PC-3 (cell line): ENCODE measurements at regions not wholly inside any gene's neighbourhood (a gene's known extent, or its start where the extent isn't known, plus 50 kb on each side); places are given as distances from the start of the nearest gene placed in this dataset.

Experiments used
- ATAC-seq: fragments of 200-7000 bp; cut with Tn5 transposase; 2 replicates; pipeline ENCODE4 v1.9.1; 2020; ENCODE audit warnings: mild to moderate bottlenecking, moderate library complexity
- BruUV-seq: library from RNA; stranded (reverse); fragments of 400-500 nt; replicated peaks from 2 replicates; lab custom pipeline; 2021; lab: Mats Ljungman, UMichigan
- CTCF ChIA-PET: fragments of 300-600 bp; sonication (Branson Sonifier 250); formaldehyde crosslinking; loops from one replicate; lab custom pipeline; 2022; ENCODE audit warnings: antibody characterized with exemption; lab: Charles Lee
- POLR2A ChIA-PET: fragments of 300-600 bp; sonication (Branson Sonifier 250); formaldehyde crosslinking; loops from one replicate; lab custom pipeline; 2022; ENCODE audit warnings: antibody characterized with exemption; ENCODE audit not compliant: unreplicated experiment; lab: Charles Lee
- DNase-seq: peaks from one replicate; pipeline ENCODE4 v3.0.0-alpha.2; 2015
- H2AFZ ChIP-seq: fragments of 300-600 bp; sonication (generic); 2 replicates; pipeline ENCODE4 v1.6.0; 2016; ENCODE audit warnings: antibody characterized with exemption, low read length
- H3F3A ChIP-seq: fragments of 300-600 bp; sonication (generic); one replicate; pipeline ENCODE4 v1.6.0; 2017; ENCODE audit warnings: antibody characterized with exemption, low read length, control low read depth, mild to moderate bottlenecking; ENCODE audit not compliant: unreplicated experiment
- H3K27ac ChIP-seq: fragments of 300-600 bp; sonication (generic); 2 replicates; pipeline ENCODE4 v1.5.1; 2016; ENCODE audit warnings: mild to moderate bottlenecking, low read length
- H3K27me3 ChIP-seq: fragments of 300-600 bp; sonication (generic); 2 replicates; pipeline ENCODE4 v1.6.1; 2016; ENCODE audit warnings: low read length, mixed read lengths
- H3K36me3 ChIP-seq: fragments of 300-600 bp; sonication (generic); 2 replicates; pipeline ENCODE4 v1.6.1; 2016; ENCODE audit warnings: low read depth, mixed run types, low read length, mixed read lengths
- H3K4me1 ChIP-seq: fragments of 300-600 bp; sonication (generic); 2 replicates; pipeline ENCODE4 v1.5.1; 2016; ENCODE audit warnings: low read length; ENCODE audit not compliant: insufficient read depth
- H3K4me2 ChIP-seq: fragments of 300-600 bp; sonication (generic); 2 replicates; pipeline ENCODE4 v1.6.0; 2016; ENCODE audit warnings: low read length
- H3K4me3 ChIP-seq: fragments of 300-600 bp; sonication (generic); 2 replicates; pipeline ENCODE4 v1.5.1; 2016; ENCODE audit warnings: mild to moderate bottlenecking, low read length, mixed read lengths
- H3K79me2 ChIP-seq: fragments of 300-600 bp; sonication (generic); 2 replicates; pipeline ENCODE4 v1.6.1; 2017; ENCODE audit warnings: low read length, mixed read lengths
- H3K9ac ChIP-seq: fragments of 300-600 bp; sonication (generic); 2 replicates; pipeline ENCODE4 v1.6.0; 2016; ENCODE audit warnings: mild to moderate bottlenecking, low read length
- H3K9me2 ChIP-seq: fragments of 300-600 bp; sonication (generic); replicated peaks from 2 replicates; pipeline ENCODE4 v1.6.1; 2016; ENCODE audit warnings: mixed run types, low read length, mixed read lengths
- H3K9me3 ChIP-seq: fragments of 300-600 bp; sonication (generic); 2 replicates; pipeline ENCODE4 v1.6.1; 2016; ENCODE audit warnings: low read length, mixed read lengths
- H4K20me1 ChIP-seq: fragments of 300-600 bp; sonication (generic); 2 replicates; pipeline ENCODE4 v1.6.1; 2016; ENCODE audit warnings: low read length, mixed read lengths
- CTCF ChIP-seq: fragments of 300-600 bp; sonication (generic); conservative IDR thresholded peaks from 2 replicates; pipeline ENCODE4 v1.5.1; 2017; ENCODE audit warnings: antibody characterized with exemption, low read depth, mild to moderate bottlenecking, low read length
- EZH2 ChIP-seq: fragments of 300-600 bp; sonication (generic); IDR thresholded peaks from one replicate; pipeline ENCODE4 v1.6.1; 2017; ENCODE audit warnings: antibody characterized with exemption, mild to moderate bottlenecking, low read length; ENCODE audit not compliant: unreplicated experiment
- EZH2phosphoT487 ChIP-seq: fragments of 300-600 bp; sonication (generic); IDR thresholded peaks from 2 replicates; pipeline ENCODE4 v1.6.1; 2018; ENCODE audit warnings: mild to moderate bottlenecking, antibody characterized with exemption, low read length, borderline replicate concordance
- intact Hi-C: fragments of 100-400 bp; cut with micrococcal nuclease; formaldehyde crosslinking; loops from 2 replicates; pipeline ENCODE4 v1.9.0; 2023

- H3K9me3 ChIP-seq = no peaks in the 10 kb centered on the region
- no peaks in the 10 kb centered on the region for H3F3A ChIP-seq
- no peaks in the 10 kb centered on the region for H4K20me1 ChIP-seq
- H3K36me3 ChIP-seq = no peaks in the 10 kb centered on the region
- POLR2A ChIA-PET = no interaction called here
- no peak overlapping the region for H3K4me3 ChIP-seq
- H2AFZ ChIP-seq = no peak overlapping the region
- no peak overlapping the region for H3K9ac ChIP-seq
- intact Hi-C loops = no loop called here
- no peaks in the 10 kb centered on the region for H3K9me2 ChIP-seq
- H3K27ac ChIP-seq = no peak overlapping the region
- no peak for DNase-seq
- no peaks in the 10 kb centered on the region for H3K79me2 ChIP-seq
- H3K4me2 ChIP-seq = no peak overlapping the region
- H3K4me1 ChIP-seq = no peaks in the 10 kb centered on the region
- CTCF ChIA-PET = no interaction called here
- no TSS peak for BruUV-seq
- TF ChIP-seq EZH2 = no peak
- no peaks in the 10 kb centered on the region for H3K27me3 ChIP-seq
- no peak for ATAC-seq
Observed at GRCh38 chr1:188137221-188137620, 1308.5 kb downstream of the PLA2G4A start.

- CTCF ChIA-PET = no interaction called here
- DNase-seq = no peak
- intact Hi-C loops = no loop called here
Observed at GRCh38 chr1:188140958-188141357, 1312.2 kb downstream of the PLA2G4A start.

GRCh38 chr1:188154196-188154595 lies 1325.4 kb downstream of the PLA2G4A start:
- POLR2A ChIA-PET = no interaction called here
- Histone ChIP-seq H2AFZ (no peak overlapping the region), H3K27me3 (no peaks in the 10 kb centered on the region)

More at GRCh38 chr1:188140958-188141357, 1312.2 kb downstream of the PLA2G4A start:
- ATAC-seq = no peak
- TF ChIP-seq EZH2phosphoT487 (no peak), EZH2 (no peak), CTCF (no peak)
- no peak overlapping the region for H3K4me2 ChIP-seq
- no peaks in the 10 kb centered on the region for H3K4me1 ChIP-seq
- BruUV-seq = no TSS peak
- no peak overlapping the region for H3K27ac ChIP-seq
- H3K9me2 ChIP-seq = no peaks in the 10 kb centered on the region
- H3K9ac ChIP-seq = no peak overlapping the region
- H4K20me1 ChIP-seq = no peaks in the 10 kb centered on the region
- no peaks in the 10 kb centered on the region for H3F3A ChIP-seq
- H3K4me3 ChIP-seq = no peak overlapping the region
- H3K27me3 ChIP-seq = no peaks in the 10 kb centered on the region
- no peak overlapping the region for H2AFZ ChIP-seq
- H3K9me3 ChIP-seq = no peaks in the 10 kb centered on the region
- H3K36me3 ChIP-seq = no peaks in the 10 kb centered on the region
- POLR2A ChIA-PET = no interaction called here
- no peaks in the 10 kb centered on the region for H3K79me2 ChIP-seq

More at GRCh38 chr1:188154196-188154595, 1325.4 kb downstream of the PLA2G4A start:
- DNase-seq (no peak), ATAC-seq (no peak)
- H4K20me1 ChIP-seq = no peaks in the 10 kb centered on the region
- no peak overlapping the region for H3K9ac ChIP-seq
- no peaks in the 10 kb centered on the region for H3K36me3 ChIP-seq
- TF ChIP-seq CTCF (no peak), EZH2 (no peak), EZH2phosphoT487 (no peak)
- no peaks in the 10 kb centered on the region for H3K9me3 ChIP-seq
- H3K4me1 ChIP-seq = no peaks in the 10 kb centered on the region
- H3K9me2 ChIP-seq = no peaks in the 10 kb centered on the region
- H3K27ac ChIP-seq = no peak overlapping the region
- H3K4me2 ChIP-seq = no peak overlapping the region
- H3K4me3 ChIP-seq = no peak overlapping the region
- H3K79me2 ChIP-seq = no peaks in the 10 kb centered on the region
- no peaks in the 10 kb centered on the region for H3F3A ChIP-seq
- no TSS peak for BruUV-seq
- CTCF ChIA-PET = no interaction called here
- intact Hi-C loops = no loop called here
